Aorta (tissue), 5 donors: ENCODE measurements at regions not wholly inside any gene's neighbourhood (a gene's known extent, or its start where the extent isn't known, plus 50 kb on each side); places are given as distances from the start of the nearest gene placed in this dataset.

ENCODE experiments used
- ATAC-seq: fragments of 200-7000 bp; cut with Tn5 transposase; one replicate; pipeline ENCODE4 v1.9.1; 2022; ENCODE audit warnings: moderate library complexity; ENCODE audit not compliant: low FRiP score
- DNase-seq, 2 donors: peaks; one replicate each; pipeline ENCODE4 v3.0.0-alpha.2; 2020
- H3K27ac ChIP-seq, 2 donors: one replicate each; pipeline ENCODE4 v1.5.1; 2013; ENCODE audit warnings: low read length in 2 of 2, mild to moderate bottlenecking in 2 of 2, moderate library complexity in 2 of 2, control low read depth in 1 of 2, inconsistent platforms in 1 of 2, low read depth in 1 of 2
- H3K27me3 ChIP-seq, 2 donors: one replicate each; pipeline ENCODE4 v1.6.1; 2013; ENCODE audit warnings: control low read depth in 1 of 2, low read length in 1 of 2, mild to moderate bottlenecking in 1 of 2, moderate library complexity in 1 of 2; ENCODE audit not compliant: insufficient read depth in 2 of 2, control insufficient read depth in 1 of 2
- H3K36me3 ChIP-seq, 2 donors: one replicate each; pipeline ENCODE4 v1.6.1; 2013; ENCODE audit warnings: control low read depth in 1 of 2, low read length in 1 of 2, mild to moderate bottlenecking in 1 of 2; ENCODE audit not compliant: insufficient read depth in 2 of 2, control insufficient read depth in 1 of 2
- H3K4me1 ChIP-seq, 2 donors: one replicate each; pipeline ENCODE4 v1.6.1; 2013; ENCODE audit warnings: low read length in 2 of 2, control low read depth in 1 of 2, mild to moderate bottlenecking in 1 of 2, moderate library complexity in 1 of 2; ENCODE audit not compliant: insufficient read depth in 2 of 2, control insufficient read depth in 1 of 2
- H3K4me3 ChIP-seq, 2 donors: one replicate each; pipeline ENCODE4 v1.5.1; 2013; ENCODE audit warnings: low read length in 2 of 2, control low read depth in 1 of 2, mild to moderate bottlenecking in 1 of 2
- H3K9me3 ChIP-seq: one replicate; pipeline ENCODE4 v1.6.1; 2013; ENCODE audit warnings: mild to moderate bottlenecking, low read length; ENCODE audit not compliant: control insufficient read depth
- WGBS, 2 donors: extraction: QIAGEN DNeasy Blood & Tissue Kit; methylation state at CpG; one replicate each; pipeline ENCODE4 v1.1.7; 2013; 5-methylcytosine and 5-hydroxymethylcytosine counted together
- intact Hi-C, 2 donors: fragments of 100-400 bp; cut with DNase I; formaldehyde crosslinking; loops; one replicate each; pipeline versions ENCODE4 v1.14.2 to v1.15.0; 2022
- donor health status: healthy with polysubstance abuse.
- donor health status: Bipolar disorder and iron deficiency.
- donor health status: DM: no; HTN: no; CAD: no.
- donor health status: DM: no; HTN: no; CAD: no.
- donor health status: DM: yes; HTN: yes; CAD: no.

DNA sequence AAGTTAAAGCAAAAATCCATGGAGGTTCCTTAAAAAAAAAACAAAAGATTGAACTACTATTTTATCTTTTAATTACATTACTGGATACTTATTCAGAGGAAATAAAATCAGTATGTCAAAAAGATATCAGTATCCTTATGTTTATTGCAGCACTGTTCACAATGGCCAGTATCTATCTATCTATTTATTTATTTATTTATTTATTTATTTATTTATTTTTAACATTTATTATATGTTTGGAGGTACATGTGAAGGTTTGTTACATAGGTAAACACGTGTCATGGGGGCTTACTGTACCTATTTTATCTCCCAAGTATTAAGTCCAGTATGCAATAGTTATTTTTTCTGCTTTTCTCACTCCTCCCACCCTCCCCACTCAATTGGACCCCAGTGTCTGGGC is 881.1 kb upstream of the POU3F4 start:
- H3K4me3 ChIP-seq = no peak overlapping the region
- no peak for ATAC-seq
- intact Hi-C loops = no loop called here
- H3K27ac ChIP-seq = no peak overlapping the region
- H3K36me3 ChIP-seq = no peaks in the 10 kb centered on the region
- no peaks in the 10 kb centered on the region for H3K4me1 ChIP-seq
- 28 to 29% methylated on average over 1 of the region's 1 CpG for WGBS, 2 donors
- no peak for DNase-seq
- no peaks in the 10 kb centered on the region for H3K9me3 ChIP-seq
- no peaks in the 10 kb centered on the region for H3K27me3 ChIP-seq

DNA sequence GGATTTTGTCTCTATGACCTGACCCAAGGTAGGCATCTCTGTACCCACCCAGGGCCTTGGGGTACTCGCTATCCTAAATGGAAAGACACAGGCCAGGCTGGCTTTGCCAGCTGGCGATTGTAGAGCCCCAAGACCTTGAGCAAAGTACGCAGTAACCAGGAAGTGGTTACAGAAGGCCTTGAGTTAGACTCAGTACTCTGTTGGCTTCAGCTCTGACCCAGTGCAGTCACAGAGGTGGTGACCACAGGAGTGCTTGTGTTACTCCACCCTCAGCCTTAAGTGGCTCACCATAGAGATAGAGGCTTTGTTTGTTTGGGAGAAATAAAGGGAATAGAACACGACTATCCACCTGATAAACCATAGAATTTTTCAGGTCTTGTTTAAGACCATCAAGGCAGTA is 880.5 kb upstream of the POU3F4 start:
- 59 to 78% methylated on average over 4 of the region's 4 CpGs for WGBS, 2 donors

DNA sequence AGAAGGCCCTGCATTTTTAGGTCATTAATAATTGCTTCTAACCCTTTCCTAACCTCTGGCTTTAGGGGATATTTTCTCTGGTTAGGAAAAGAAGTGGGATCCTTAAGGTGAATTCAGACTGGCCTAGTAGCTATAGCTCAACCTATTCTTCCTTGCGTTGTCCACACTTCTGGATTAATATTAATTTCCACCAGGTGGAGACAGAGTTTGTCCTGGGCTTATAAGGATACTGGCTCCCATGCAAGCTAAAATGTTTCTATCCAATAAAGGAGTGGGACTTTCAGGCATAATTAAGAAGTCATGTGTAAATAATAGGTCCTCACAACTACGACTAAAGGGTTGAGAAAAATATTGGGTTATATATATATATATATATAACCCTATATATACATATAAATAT is 860.0 kb upstream of the POU3F4 start:
- H3K4me3 ChIP-seq = no peak overlapping the region
- no peaks in the 10 kb centered on the region for H3K4me1 ChIP-seq
- H3K36me3 ChIP-seq = no peaks in the 10 kb centered on the region
- H3K9me3 ChIP-seq = no peaks in the 10 kb centered on the region
- 53% methylated on average over 2 of the region's 2 CpGs for WGBS, 2 donors
- intact Hi-C loops = no loop called here
- no peak for ATAC-seq
- no peak overlapping the region for H3K27ac ChIP-seq
- DNase-seq = no peak
- no peaks in the 10 kb centered on the region for H3K27me3 ChIP-seq

More for the DNA sequence above, 880.5 kb upstream of the POU3F4 start:
- no peaks in the 10 kb centered on the region for H3K4me1 ChIP-seq
- no peaks in the 10 kb centered on the region for H3K27me3 ChIP-seq
- intact Hi-C loops = no loop called here
- H3K27ac ChIP-seq = no peak overlapping the region
- H3K4me3 ChIP-seq = no peak overlapping the region
- ATAC-seq (no peak), DNase-seq (no peak)
- no peaks in the 10 kb centered on the region for H3K9me3 ChIP-seq
- no peaks in the 10 kb centered on the region for H3K36me3 ChIP-seq

DNA sequence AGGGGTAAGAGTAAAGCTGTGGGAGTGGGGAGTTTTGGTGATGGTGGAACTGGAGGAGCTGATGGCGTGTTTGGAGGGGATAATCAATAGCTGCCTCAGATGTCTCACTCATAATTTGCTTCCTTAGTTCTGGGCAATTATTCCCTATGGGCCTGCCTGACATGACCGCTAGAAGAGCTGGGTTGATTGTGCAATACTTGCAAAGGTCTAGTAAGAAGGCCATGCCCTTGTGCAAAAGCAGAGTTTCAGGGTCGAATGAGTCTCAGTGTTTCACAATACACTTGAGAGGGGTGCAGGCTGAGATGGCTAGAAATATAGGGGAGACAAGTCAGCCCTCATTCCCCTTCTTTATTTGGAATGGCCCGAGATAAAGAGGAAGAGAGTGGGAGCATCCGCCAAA is 858.4 kb upstream of the POU3F4 start:
- DNase-seq = no peak
- Histone ChIP-seq H3K27me3 (no peaks in the 10 kb centered on the region), H3K36me3 (no peaks in the 10 kb centered on the region), H3K27ac (no peak overlapping the region), H3K4me1 (no peaks in the 10 kb centered on the region), H3K4me3 (no peak overlapping the region), H3K9me3 (no peaks in the 10 kb centered on the region)
- intact Hi-C loops = no loop called here
- WGBS, 2 donors = 78 to 95% methylated on average over 5 of the region's 5 CpGs
- no peak for ATAC-seq

DNA sequence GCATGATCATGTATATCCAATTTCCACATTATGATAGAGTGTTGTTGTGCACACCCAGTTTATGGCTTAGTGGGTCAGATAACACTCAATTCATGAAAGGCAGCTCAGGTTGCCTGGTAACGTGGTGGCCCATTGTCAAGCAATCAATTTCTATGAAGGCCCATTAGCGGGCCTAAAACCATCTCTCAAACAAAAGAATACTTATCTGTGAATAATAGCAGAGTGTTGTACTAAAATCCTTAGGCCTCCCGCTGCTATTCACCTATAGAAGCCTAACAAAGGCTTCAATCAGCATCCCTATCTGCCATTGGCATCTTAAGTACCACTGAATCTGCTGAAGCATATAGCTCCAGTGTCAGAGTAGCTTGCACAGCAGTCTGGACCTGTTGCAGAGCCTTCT is 849.6 kb upstream of the POU3F4 start:
- H3K4me3 ChIP-seq = no peak overlapping the region
- no peak for ATAC-seq
- H3K27me3 ChIP-seq = no peaks in the 10 kb centered on the region
- no peaks in the 10 kb centered on the region for H3K4me1 ChIP-seq
- 53 to 87% methylated on average over 3 of the region's 3 CpGs for WGBS, 2 donors
- no peak for DNase-seq
- no peaks in the 10 kb centered on the region for H3K36me3 ChIP-seq
- intact Hi-C loops = no loop called here
- H3K9me3 ChIP-seq = no peaks in the 10 kb centered on the region
- no peak overlapping the region for H3K27ac ChIP-seq

DNA sequence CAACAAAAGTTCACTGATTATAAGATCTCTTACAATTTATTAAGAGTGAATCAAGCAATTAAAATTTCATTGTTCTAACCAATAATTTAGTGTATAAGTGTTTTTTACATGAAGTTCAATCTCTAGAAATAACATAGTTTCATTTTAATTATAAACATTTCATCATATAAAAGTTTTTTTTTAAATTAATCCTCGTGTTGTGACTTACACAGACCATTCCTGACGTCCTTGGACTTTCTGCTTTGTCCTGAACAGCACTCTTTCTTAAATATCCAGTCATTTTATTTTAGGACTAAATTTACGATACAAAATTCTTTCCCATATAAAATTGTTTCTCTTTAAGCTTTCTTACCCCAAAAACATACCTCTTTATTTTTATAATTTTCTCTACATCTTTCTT is 841.7 kb upstream of the POU3F4 start:
- ATAC-seq (no peak), DNase-seq (no peak)
- intact Hi-C loops = no loop called here
- H3K4me1 ChIP-seq = no peaks in the 10 kb centered on the region
- no peaks in the 10 kb centered on the region for H3K9me3 ChIP-seq
- no peaks in the 10 kb centered on the region for H3K36me3 ChIP-seq
- H3K27ac ChIP-seq = no peak overlapping the region
- H3K27me3 ChIP-seq = no peaks in the 10 kb centered on the region
- 50 to 58% methylated on average over 3 of the region's 3 CpGs for WGBS, 2 donors
- no peak overlapping the region for H3K4me3 ChIP-seq

DNA sequence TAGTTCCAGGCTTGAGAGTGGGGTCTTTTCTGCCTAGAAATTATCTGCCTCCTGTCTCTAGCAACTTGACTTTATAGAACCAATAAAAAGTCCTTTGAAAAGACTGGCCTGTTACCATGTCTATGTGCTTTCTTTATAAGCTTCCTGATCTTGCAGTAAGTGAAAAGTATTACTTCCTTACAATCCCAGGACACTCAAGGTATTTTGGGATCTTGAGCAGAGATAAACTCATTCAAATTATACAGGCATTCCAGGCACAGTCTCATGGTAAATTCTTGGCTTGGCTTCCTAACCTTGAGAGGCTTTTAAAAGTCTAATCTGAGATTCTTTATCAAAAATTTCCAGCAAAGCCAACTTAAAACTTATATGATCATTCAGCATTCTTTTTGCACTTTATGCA is 833.0 kb upstream of the POU3F4 start:
- H3K4me1 ChIP-seq = no peaks in the 10 kb centered on the region
- intact Hi-C loops = no loop called here
- no peaks in the 10 kb centered on the region for H3K36me3 ChIP-seq
- no peaks in the 10 kb centered on the region for H3K27me3 ChIP-seq
- DNase-seq (no peak), ATAC-seq (no peak)
- H3K27ac ChIP-seq = no peak overlapping the region
- H3K9me3 ChIP-seq = no peaks in the 10 kb centered on the region
- no peak overlapping the region for H3K4me3 ChIP-seq

DNA sequence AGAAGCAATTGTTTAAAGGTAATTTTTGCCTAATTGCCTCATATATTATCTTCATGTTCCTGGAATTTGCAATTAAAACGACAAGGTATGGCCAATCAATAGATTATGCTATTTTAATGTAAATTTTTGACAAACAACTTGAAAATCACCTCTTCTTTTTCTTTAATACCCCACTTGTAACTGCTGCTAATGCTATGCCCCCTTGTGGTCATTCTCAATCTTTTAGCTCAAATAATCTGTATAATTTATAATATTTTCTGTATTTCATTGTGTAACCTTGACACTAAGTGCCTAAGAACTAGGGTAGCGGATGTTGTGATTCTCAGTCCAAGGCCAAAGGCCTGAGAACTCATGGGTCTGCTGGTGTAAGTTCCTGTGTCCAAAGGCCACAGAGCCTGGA is 831.7 kb upstream of the POU3F4 start:
- Histone ChIP-seq H3K27ac (no peak overlapping the region), H3K4me1 (no peaks in the 10 kb centered on the region), H3K36me3 (no peaks in the 10 kb centered on the region), H3K4me3 (no peak overlapping the region), H3K9me3 (no peaks in the 10 kb centered on the region), H3K27me3 (no peaks in the 10 kb centered on the region)
- 47 to 71% methylated on average over 2 of the region's 2 CpGs for WGBS, 2 donors
- DNase-seq (no peak), ATAC-seq (no peak)
- intact Hi-C loops = no loop called here

DNA sequence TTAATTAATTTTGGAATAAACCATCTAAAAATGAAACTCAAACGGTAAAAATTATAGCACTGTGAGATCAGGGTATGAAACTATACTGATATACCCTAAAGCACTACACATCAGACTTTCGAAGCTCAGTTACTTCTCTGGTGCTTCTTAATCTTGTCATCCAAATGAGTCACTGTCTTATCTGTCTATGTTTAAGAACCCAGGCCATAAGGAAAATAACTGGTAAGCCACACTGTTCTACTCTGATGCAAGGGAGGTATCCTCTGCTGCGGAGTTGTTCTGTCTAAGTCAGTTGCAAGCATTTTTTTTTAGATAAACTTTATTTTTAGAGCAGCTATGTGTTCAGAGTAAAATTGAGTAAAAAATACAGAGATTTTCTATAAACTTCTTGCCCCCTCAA is 830.8 kb upstream of the POU3F4 start:
- H3K27me3 ChIP-seq = no peaks in the 10 kb centered on the region
- no peaks in the 10 kb centered on the region for H3K9me3 ChIP-seq
- intact Hi-C loops = no loop called here
- WGBS, 2 donors = 73 to 78% methylated on average over 3 of the region's 3 CpGs
- no peaks in the 10 kb centered on the region for H3K36me3 ChIP-seq
- H3K27ac ChIP-seq = no peak overlapping the region
- no peak for DNase-seq
- ATAC-seq = no peak
- H3K4me3 ChIP-seq = no peak overlapping the region
- H3K4me1 ChIP-seq = no peaks in the 10 kb centered on the region
